ENCODE measurements at regions not wholly inside any gene's neighbourhood (a gene's known extent, or its start where the extent isn't known, plus 50 kb on each side); places are given as distances from the start of the nearest gene placed in this dataset.

DNA sequence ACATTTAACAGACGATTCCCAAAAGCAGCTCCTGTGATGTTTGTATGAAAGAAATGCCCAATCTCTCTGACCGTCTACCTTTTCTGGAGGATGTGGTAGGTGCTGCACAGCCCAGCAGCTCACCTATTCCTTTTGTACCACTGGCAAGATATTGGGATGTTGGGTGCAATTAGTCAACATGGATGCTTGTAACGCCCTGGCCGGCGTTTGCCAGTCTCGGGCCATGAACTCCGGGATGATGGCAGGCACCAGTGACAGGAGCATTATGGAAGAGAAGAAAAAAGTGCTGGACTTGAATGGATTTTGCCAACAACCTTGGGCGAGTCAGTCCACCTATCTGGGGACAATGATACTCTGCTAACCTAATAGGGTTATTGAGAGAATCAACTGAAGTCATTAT lies 69.0 kb upstream of the ZNF438 start:
- TF ChIP-seq, protein P1, sequence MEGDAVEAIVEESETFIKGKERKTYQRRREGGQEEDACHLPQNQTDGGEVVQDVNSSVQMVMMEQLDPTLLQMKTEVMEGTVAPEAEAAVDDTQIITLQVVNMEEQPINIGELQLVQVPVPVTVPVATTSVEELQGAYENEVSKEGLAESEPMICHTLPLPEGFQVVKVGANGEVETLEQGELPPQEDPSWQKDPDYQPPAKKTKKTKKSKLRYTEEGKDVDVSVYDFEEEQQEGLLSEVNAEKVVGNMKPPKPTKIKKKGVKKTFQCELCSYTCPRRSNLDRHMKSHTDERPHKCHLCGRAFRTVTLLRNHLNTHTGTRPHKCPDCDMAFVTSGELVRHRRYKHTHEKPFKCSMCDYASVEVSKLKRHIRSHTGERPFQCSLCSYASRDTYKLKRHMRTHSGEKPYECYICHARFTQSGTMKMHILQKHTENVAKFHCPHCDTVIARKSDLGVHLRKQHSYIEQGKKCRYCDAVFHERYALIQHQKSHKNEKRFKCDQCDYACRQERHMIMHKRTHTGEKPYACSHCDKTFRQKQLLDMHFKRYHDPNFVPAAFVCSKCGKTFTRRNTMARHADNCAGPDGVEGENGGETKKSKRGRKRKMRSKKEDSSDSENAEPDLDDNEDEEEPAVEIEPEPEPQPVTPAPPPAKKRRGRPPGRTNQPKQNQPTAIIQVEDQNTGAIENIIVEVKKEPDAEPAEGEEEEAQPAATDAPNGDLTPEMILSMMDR (conservative IDR thresholded peaks at IDR 0.05) = no peak
- no peak for TF ChIP-seq EZH2 (IDR thresholded peaks at IDR 0.05; ENCODE audit: low read depth)

Measured in PC-9 (cell line).